ENCODE measurements at regions not wholly inside any gene's neighbourhood (a gene's known extent, or its start where the extent isn't known, plus 50 kb on each side); places are given as distances from the start of the nearest gene placed in this dataset.

GRCh38 chr10:64463406-64463805, 942.2 kb downstream of the REEP3 start:
- no peak for DNase-seq

GRCh38 chr10:64465653-64466052, 944.5 kb downstream of the REEP3 start:
- no peak for DNase-seq

- no peak for DNase-seq
Observed at GRCh38 chr10:64468219-64468618, 947.0 kb downstream of the REEP3 start.

GRCh38 chr10:64476506-64476905, 955.3 kb downstream of the REEP3 start:
- no peak for DNase-seq

GRCh38 chr10:64477791-64478190, 956.6 kb downstream of the REEP3 start:
- no peak for DNase-seq

GRCh38 chr10:64484811-64485330, 963.7 kb downstream of the REEP3 start:
- DNase-seq = no peak

- no peak for DNase-seq
Observed at GRCh38 chr10:64486149-64486548, 964.9 kb downstream of the REEP3 start.

- DNase-seq = no peak
Observed at GRCh38 chr10:64486901-64487300, 965.7 kb downstream of the REEP3 start.

- DNase-seq = no peak
Observed at GRCh38 chr10:64494901-64495300, 973.7 kb downstream of the REEP3 start.

GRCh38 chr10:64497306-64497705, 976.1 kb downstream of the REEP3 start:
- DNase-seq = no peak

GRCh38 chr10:64501807-64502206, 980.6 kb downstream of the REEP3 start:
- no peak for DNase-seq

GRCh38 chr10:64502936-64503335, 981.7 kb downstream of the REEP3 start:
- no peak for DNase-seq

- DNase-seq = no peak
Observed at GRCh38 chr10:64503429-64503828, 982.2 kb downstream of the REEP3 start.

GRCh38 chr10:64505501-64505900, 984.3 kb downstream of the REEP3 start:
- no peak for DNase-seq

GRCh38 chr10:64506963-64507362, 985.8 kb downstream of the REEP3 start:
- no peak for DNase-seq

- no peak for DNase-seq
Observed at GRCh38 chr10:64507651-64508028, 986.4 kb downstream of the REEP3 start.

GRCh38 chr10:64508029-64508661, 986.9 kb downstream of the REEP3 start:
- DNase-seq = no peak

- no peak for DNase-seq
Observed at GRCh38 chr10:64515970-64516699, 994.9 kb downstream of the REEP3 start.

GRCh38 chr10:64518456-64518855, 997.3 kb downstream of the REEP3 start:
- no peak for DNase-seq

GRCh38 chr10:64519427-64519826, 998.2 kb downstream of the REEP3 start:
- DNase-seq = no peak

- DNase-seq = no peak
Observed at GRCh38 chr10:64519831-64520230, 998.6 kb downstream of the REEP3 start.

GRCh38 chr10:64523065-64523759, 1002.0 kb downstream of the REEP3 start:
- DNase-seq = no peak

GRCh38 chr10:64528294-64529002, 1007.2 kb downstream of the REEP3 start:
- DNase-seq = no peak
